Breast epithelium (tissue), 3 donors: ENCODE measurements at regions not wholly inside any gene's neighbourhood (a gene's known extent, or its start where the extent isn't known, plus 50 kb on each side); places are given as distances from the start of the nearest gene placed in this dataset.

Experiments
- POLR2A ChIP-seq: fragments of 450-650 bp; IDR thresholded peaks from one replicate; pipeline ENCODE4 v1.6.1; 2016; ENCODE audit warnings: antibody characterized with exemption, mild to moderate bottlenecking, moderate library complexity
- TF ChIP-seq, protein P1 (sequence below), 3 donors: fragments of 450-650 bp; IDR thresholded peaks; one replicate each; pipeline ENCODE4 v1.5.1; 2016 to 2017; ENCODE audit warnings: antibody characterized with exemption in 3 of 3, mild to moderate bottlenecking in 3 of 3, moderate library complexity in 3 of 3

DNA sequence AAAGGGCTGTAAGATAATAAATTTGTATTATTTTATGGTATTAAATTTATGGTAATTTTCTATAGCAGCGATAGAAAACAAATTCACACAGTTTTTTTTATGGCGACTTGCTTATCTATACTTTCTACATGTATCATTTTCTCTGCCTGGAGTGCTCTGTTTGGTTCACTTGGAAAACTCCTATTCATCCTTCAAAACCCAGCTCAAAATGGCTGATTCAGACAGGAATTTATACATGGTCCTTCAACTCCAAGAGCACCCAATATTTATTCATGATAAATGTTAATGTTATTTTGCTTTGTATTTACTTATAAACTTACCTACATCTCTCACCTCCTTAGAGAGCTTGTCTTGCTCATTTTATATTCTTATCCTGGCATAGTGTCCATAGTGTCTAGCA is 55.6 kb upstream of the SSX2IP start:
- TF ChIP-seq, protein P1, sequence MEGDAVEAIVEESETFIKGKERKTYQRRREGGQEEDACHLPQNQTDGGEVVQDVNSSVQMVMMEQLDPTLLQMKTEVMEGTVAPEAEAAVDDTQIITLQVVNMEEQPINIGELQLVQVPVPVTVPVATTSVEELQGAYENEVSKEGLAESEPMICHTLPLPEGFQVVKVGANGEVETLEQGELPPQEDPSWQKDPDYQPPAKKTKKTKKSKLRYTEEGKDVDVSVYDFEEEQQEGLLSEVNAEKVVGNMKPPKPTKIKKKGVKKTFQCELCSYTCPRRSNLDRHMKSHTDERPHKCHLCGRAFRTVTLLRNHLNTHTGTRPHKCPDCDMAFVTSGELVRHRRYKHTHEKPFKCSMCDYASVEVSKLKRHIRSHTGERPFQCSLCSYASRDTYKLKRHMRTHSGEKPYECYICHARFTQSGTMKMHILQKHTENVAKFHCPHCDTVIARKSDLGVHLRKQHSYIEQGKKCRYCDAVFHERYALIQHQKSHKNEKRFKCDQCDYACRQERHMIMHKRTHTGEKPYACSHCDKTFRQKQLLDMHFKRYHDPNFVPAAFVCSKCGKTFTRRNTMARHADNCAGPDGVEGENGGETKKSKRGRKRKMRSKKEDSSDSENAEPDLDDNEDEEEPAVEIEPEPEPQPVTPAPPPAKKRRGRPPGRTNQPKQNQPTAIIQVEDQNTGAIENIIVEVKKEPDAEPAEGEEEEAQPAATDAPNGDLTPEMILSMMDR (IDR thresholded peaks at IDR 0.05): no peak
- TF ChIP-seq POLR2A: no peak
